ENCODE measurements at regions not wholly inside any gene's neighbourhood (a gene's known extent, or its start where the extent isn't known, plus 50 kb on each side); places are given as distances from the start of the nearest gene placed in this dataset.

GRCh38 chr7:156026603-156027002, 214.3 kb upstream of the SHH start:
- no TSS peak for BruUV-seq (replicated peaks)
- no peaks in the 10 kb centered on the region for H3K9me1 ChIP-seq (replicated peaks; ENCODE audit: control insufficient read depth, extremely low read depth, insufficient read depth, low read length)
- DNase-seq (ENCODE audit: low read depth, low spot score), result no peak
- H2AFZ ChIP-seq (ENCODE audit: low read depth, low read length), result no peak overlapping the region
- H3K9ac ChIP-seq (replicated peaks; ENCODE audit: extremely low read depth, insufficient read depth, low read length), result no peak overlapping the region
- ChIA-PET POLR2A (no interaction called here), CTCF (no interaction called here)
- dilution Hi-C loops (cut with MboI; ENCODE audit: extremely low pct_ligation_motif_present, low sequenced_read_pairs) (no loop called here), intact Hi-C loops (cut with micrococcal nuclease) (no loop called here)
- TF ChIP-seq POLR2AphosphoS5 (IDR thresholded peaks at IDR 0.05; ENCODE audit: insufficient read depth, low read depth, low read length) (no peak), GATA2 (IDR thresholded peaks at IDR 0.05; ENCODE audit: insufficient read depth, insufficient read length, low read depth, low read length) (no peak), JUN (IDR thresholded peaks at IDR 0.05; ENCODE audit: borderline replicate concordance, insufficient read depth, insufficient read length, low read depth) (no peak)
- no peaks in the 10 kb centered on the region for H3K27me3 ChIP-seq (ENCODE audit: control insufficient read depth in 2 of 2, insufficient read depth in 2 of 2, low read length in 2 of 2)
- no peaks in the 10 kb centered on the region for H3K36me3 ChIP-seq (ENCODE audit: control insufficient read depth in 2 of 2, extremely low read depth in 1 of 2, insufficient read depth in 2 of 2, low read length in 2 of 2)
- peaks cover 3% of the 10 kb centered on the region for H3K9me3 ChIP-seq (replicated peaks; ENCODE audit: control insufficient read depth, insufficient read depth, low read length)
- no peak overlapping the region for H3K4me3 ChIP-seq (replicated peaks in 1 of 3; ENCODE audit: insufficient read depth in 1 of 3, low read depth in 1 of 3, low read length in 3 of 3)
- H4K20me1 ChIP-seq (replicated peaks; ENCODE audit: control insufficient read depth, extremely low read depth, insufficient read depth, low read length), result no peaks in the 10 kb centered on the region
- H3K27ac ChIP-seq (ENCODE audit: insufficient read depth, low read depth, low read length), result no peak overlapping the region
- no peak overlapping the region for H3K4me2 ChIP-seq (ENCODE audit: insufficient read depth, low read length)
- H3K4me1 ChIP-seq (ENCODE audit: control insufficient read depth, extremely low read depth, insufficient read depth, low read length), result no peaks in the 10 kb centered on the region
- no peaks in the 10 kb centered on the region for H3K79me2 ChIP-seq (ENCODE audit: control insufficient read depth, insufficient read depth, low read length)
- no peak for FAIRE-seq

- no peaks in the 10 kb centered on the region for H3K79me2 ChIP-seq (ENCODE audit: control insufficient read depth, insufficient read depth, low read length)
- no peak overlapping the region for H3K4me2 ChIP-seq (ENCODE audit: insufficient read depth, low read length)
- H2AFZ ChIP-seq (ENCODE audit: low read depth, low read length), result no peak overlapping the region
- H3K4me3 ChIP-seq (replicated peaks in 1 of 3; ENCODE audit: insufficient read depth in 1 of 3, low read depth in 1 of 3, low read length in 3 of 3), result no peak overlapping the region
- dilution Hi-C loops (cut with MboI; ENCODE audit: extremely low pct_ligation_motif_present, low sequenced_read_pairs), result no loop called here
- no peaks in the 10 kb centered on the region for H3K36me3 ChIP-seq (ENCODE audit: control insufficient read depth in 2 of 2, extremely low read depth in 1 of 2, insufficient read depth in 2 of 2, low read length in 2 of 2)
- no peaks in the 10 kb centered on the region for H3K4me1 ChIP-seq (ENCODE audit: control insufficient read depth, extremely low read depth, insufficient read depth, low read length)
- POLR2A ChIA-PET, result no interaction called here
- TF ChIP-seq FOS (IDR thresholded peaks at IDR 0.05; ENCODE audit: borderline replicate concordance, insufficient read depth, low read length), result no peak
- TF ChIP-seq POLR2A (IDR thresholded peaks at IDR 0.05; ENCODE audit: low read depth, low read length), result no peak
- no peak for TF ChIP-seq GATA2 (IDR thresholded peaks at IDR 0.05; ENCODE audit: insufficient read depth, insufficient read length, low read depth, low read length)
- TF ChIP-seq, protein P1, sequence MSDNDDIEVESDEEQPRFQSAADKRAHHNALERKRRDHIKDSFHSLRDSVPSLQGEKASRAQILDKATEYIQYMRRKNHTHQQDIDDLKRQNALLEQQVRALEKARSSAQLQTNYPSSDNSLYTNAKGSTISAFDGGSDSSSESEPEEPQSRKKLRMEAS (IDR thresholded peaks at IDR 0.05; ENCODE audit: insufficient read depth, insufficient read length), result no peak
- no peak for TF ChIP-seq CTCF (IDR thresholded peaks at IDR 0.05; ENCODE audit: extremely low read depth in 1 of 2, insufficient read depth in 1 of 2, low read depth in 1 of 2, low read length in 2 of 2)
- CTCF ChIA-PET, result no interaction called here
- no peak for FAIRE-seq
- no peak for DNase-seq (ENCODE audit: low read depth, low spot score)
- H3K9ac ChIP-seq (replicated peaks; ENCODE audit: extremely low read depth, insufficient read depth, low read length), result no peak overlapping the region
- BruUV-seq (replicated peaks), result no TSS peak
- intact Hi-C loops (cut with micrococcal nuclease), result no loop called here
- H4K20me1 ChIP-seq (replicated peaks; ENCODE audit: control insufficient read depth, extremely low read depth, insufficient read depth, low read length), result no peaks in the 10 kb centered on the region
- H3K9me1 ChIP-seq (replicated peaks; ENCODE audit: control insufficient read depth, extremely low read depth, insufficient read depth, low read length), result no peaks in the 10 kb centered on the region
- H3K9me3 ChIP-seq (replicated peaks; ENCODE audit: control insufficient read depth, insufficient read depth, low read length), result peaks cover 3% of the 10 kb centered on the region
- H3K27me3 ChIP-seq (ENCODE audit: control insufficient read depth in 2 of 2, insufficient read depth in 2 of 2, low read length in 2 of 2), result no peaks in the 10 kb centered on the region
- H3K27ac ChIP-seq (ENCODE audit: insufficient read depth, low read depth, low read length), result no peak overlapping the region
These were observed 213.9 kb upstream of the SHH start for GRCh38 chr7:156026076-156026600.
